Lower leg skin (tissue), 3 donors: ENCODE measurements at regions not wholly inside any gene's neighbourhood (a gene's known extent, or its start where the extent isn't known, plus 50 kb on each side); places are given as distances from the start of the nearest gene placed in this dataset.

Experiments used
- POLR2A ChIP-seq, 2 donors: fragments of 450-650 bp; IDR thresholded peaks; one replicate each; pipeline ENCODE4 v1.6.1; 2016 to 2017; ENCODE audit warnings: antibody characterized with exemption in 2 of 2, mild to moderate bottlenecking in 1 of 2, moderate library complexity in 1 of 2
- TF ChIP-seq, protein P1 (sequence below), 3 donors: fragments of 450-650 bp; IDR thresholded peaks; one replicate each; pipeline ENCODE4 v1.5.1; 2016; ENCODE audit warnings: antibody characterized with exemption in 3 of 3, mild to moderate bottlenecking in 3 of 3, moderate library complexity in 2 of 3

DNA sequence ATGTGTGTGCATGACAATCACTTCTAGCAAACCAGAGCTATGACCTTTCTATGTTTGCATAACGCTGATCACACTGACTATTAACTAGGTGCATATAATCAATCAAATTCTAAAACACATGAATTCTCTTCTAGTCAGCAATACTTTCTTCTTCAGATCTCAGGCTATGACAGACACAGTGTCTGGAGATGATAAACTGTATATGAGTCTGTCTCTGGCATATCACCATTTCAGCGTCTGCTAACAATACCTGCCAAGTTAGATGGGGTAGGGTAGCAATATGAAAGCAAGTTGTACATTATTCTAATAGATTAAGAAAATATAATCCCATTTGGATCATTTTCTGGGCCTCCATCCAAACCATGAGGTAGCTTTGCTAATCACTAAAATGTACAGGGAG is 354.2 kb upstream of the EPHA4 start:
- TF ChIP-seq, protein P1, sequence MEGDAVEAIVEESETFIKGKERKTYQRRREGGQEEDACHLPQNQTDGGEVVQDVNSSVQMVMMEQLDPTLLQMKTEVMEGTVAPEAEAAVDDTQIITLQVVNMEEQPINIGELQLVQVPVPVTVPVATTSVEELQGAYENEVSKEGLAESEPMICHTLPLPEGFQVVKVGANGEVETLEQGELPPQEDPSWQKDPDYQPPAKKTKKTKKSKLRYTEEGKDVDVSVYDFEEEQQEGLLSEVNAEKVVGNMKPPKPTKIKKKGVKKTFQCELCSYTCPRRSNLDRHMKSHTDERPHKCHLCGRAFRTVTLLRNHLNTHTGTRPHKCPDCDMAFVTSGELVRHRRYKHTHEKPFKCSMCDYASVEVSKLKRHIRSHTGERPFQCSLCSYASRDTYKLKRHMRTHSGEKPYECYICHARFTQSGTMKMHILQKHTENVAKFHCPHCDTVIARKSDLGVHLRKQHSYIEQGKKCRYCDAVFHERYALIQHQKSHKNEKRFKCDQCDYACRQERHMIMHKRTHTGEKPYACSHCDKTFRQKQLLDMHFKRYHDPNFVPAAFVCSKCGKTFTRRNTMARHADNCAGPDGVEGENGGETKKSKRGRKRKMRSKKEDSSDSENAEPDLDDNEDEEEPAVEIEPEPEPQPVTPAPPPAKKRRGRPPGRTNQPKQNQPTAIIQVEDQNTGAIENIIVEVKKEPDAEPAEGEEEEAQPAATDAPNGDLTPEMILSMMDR (IDR thresholded peaks at IDR 0.05), result no peak
- no peak for TF ChIP-seq POLR2A (IDR thresholded peaks at IDR 0.05)
